ENCODE measurements at regions not wholly inside any gene's neighbourhood (a gene's known extent, or its start where the extent isn't known, plus 50 kb on each side); places are given as distances from the start of the nearest gene placed in this dataset.

GRCh38 chr7:56206420-56206819 is 90.2 kb upstream of the NUPR2 start:
- TF ChIP-seq POLR2A (IDR thresholded peaks at IDR 0.05): no peak
- TF ChIP-seq, protein P1, sequence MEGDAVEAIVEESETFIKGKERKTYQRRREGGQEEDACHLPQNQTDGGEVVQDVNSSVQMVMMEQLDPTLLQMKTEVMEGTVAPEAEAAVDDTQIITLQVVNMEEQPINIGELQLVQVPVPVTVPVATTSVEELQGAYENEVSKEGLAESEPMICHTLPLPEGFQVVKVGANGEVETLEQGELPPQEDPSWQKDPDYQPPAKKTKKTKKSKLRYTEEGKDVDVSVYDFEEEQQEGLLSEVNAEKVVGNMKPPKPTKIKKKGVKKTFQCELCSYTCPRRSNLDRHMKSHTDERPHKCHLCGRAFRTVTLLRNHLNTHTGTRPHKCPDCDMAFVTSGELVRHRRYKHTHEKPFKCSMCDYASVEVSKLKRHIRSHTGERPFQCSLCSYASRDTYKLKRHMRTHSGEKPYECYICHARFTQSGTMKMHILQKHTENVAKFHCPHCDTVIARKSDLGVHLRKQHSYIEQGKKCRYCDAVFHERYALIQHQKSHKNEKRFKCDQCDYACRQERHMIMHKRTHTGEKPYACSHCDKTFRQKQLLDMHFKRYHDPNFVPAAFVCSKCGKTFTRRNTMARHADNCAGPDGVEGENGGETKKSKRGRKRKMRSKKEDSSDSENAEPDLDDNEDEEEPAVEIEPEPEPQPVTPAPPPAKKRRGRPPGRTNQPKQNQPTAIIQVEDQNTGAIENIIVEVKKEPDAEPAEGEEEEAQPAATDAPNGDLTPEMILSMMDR (IDR thresholded peaks at IDR 0.05): no peak
